Keratinocyte (primary cell): ENCODE measurements at regions not wholly inside any gene's neighbourhood (a gene's known extent, or its start where the extent isn't known, plus 50 kb on each side); places are given as distances from the start of the nearest gene placed in this dataset.

Experiments used
- EZH2 ChIP-seq: IDR thresholded peaks from one replicate; pipeline ENCODE4 v1.6.1; 2012; ENCODE audit warnings: inconsistent platforms, mild to moderate bottlenecking, low read length, moderate library complexity
- TF ChIP-seq, protein P1 (sequence below), 3 experiments: IDR thresholded peaks in 1 of 3; conservative IDR thresholded peaks in 1 of 3; optimal IDR thresholded peaks in 1 of 3; 2 replicates in 2 of 3; 3 replicates in 1 of 3; pipeline versions ENCODE3 to v1.5.1; 2011; ENCODE audit warnings: low read length in 3 of 3, mild to moderate bottlenecking in 3 of 3, moderate library complexity in 2 of 3, control low read depth in 1 of 3, inconsistent platforms in 1 of 3; ENCODE audit not compliant: insufficient read depth in 2 of 3; ENCODE audit errors: extremely low read depth in 1 of 3

DNA sequence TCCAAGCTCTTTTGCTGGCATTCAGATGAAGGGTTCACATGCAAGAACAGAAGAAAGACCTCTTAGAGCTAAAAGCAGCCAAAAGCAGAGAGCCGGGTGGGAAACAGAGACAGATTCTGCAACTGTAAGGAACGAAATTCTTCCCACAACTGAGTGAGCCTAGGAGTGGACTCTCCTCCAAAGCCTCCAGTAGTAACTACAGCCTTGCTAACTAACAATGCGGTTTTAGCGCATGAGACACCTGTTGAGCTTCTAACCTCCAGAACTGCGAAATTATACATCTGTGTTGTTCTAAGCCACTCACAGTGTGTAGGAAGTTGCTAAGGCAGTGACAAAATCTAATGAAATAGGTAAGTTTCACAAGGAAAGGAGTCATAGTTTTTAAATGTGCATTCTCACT lies 98.1 kb upstream of the SLITRK1 start:
- TF ChIP-seq, protein P1, sequence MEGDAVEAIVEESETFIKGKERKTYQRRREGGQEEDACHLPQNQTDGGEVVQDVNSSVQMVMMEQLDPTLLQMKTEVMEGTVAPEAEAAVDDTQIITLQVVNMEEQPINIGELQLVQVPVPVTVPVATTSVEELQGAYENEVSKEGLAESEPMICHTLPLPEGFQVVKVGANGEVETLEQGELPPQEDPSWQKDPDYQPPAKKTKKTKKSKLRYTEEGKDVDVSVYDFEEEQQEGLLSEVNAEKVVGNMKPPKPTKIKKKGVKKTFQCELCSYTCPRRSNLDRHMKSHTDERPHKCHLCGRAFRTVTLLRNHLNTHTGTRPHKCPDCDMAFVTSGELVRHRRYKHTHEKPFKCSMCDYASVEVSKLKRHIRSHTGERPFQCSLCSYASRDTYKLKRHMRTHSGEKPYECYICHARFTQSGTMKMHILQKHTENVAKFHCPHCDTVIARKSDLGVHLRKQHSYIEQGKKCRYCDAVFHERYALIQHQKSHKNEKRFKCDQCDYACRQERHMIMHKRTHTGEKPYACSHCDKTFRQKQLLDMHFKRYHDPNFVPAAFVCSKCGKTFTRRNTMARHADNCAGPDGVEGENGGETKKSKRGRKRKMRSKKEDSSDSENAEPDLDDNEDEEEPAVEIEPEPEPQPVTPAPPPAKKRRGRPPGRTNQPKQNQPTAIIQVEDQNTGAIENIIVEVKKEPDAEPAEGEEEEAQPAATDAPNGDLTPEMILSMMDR (optimal IDR thresholded peaks at IDR 0.05 in 1 of 3, IDR thresholded peaks at IDR 0.05 in 1 of 3, conservative IDR thresholded peaks at IDR 0.05 in 1 of 3; ENCODE audit: extremely low read depth in 1 of 3, insufficient read depth in 2 of 3, low read length in 3 of 3), result no peak
- no peak for TF ChIP-seq EZH2
